SK-N-SH (cell line): ENCODE measurements at regions not wholly inside any gene's neighbourhood (a gene's known extent, or its start where the extent isn't known, plus 50 kb on each side); places are given as distances from the start of the nearest gene placed in this dataset.

ENCODE experiments used
- CTCF ChIA-PET: fragments of 300-600, 350-600 bp; formaldehyde crosslinking; extraction: SDS; loops from one replicate; lab custom pipeline; 2021; lab: Yijun Ruan, JAX
- POLR2A ChIA-PET: fragments of 350-600 bp; sonication (Branson Sonifier 250); formaldehyde crosslinking; extraction: SDS; loops from one replicate; lab custom pipeline; 2020; ENCODE audit warnings: antibody characterized with exemption, inconsistent platforms; lab: Yijun Ruan, JAX
- DNase-seq: peaks from one replicate; pipeline ENCODE4 v3.0.0; 2012
- H2AFZ ChIP-seq: fragments of 200-600 bp; sonication (generic); 2 replicates; pipeline ENCODE4 v1.8.1; 2016; ENCODE audit warnings: antibody characterized with exemption, mild to moderate bottlenecking, low read depth
- H3F3A ChIP-seq: fragments of 200-600 bp; sonication (generic); replicated peaks from 2 replicates; pipeline ENCODE3; 2016; ENCODE audit warnings: antibody characterized with exemption, mild to moderate bottlenecking; ENCODE audit not compliant: insufficient read depth
- H3K27ac ChIP-seq, 2 experiments: fragments of 200-500 bp in 1 of 2; fragments of 200-600 bp in 1 of 2; sonication (Bioruptor generic) in 1 of 2; sonication (generic), shearing (Covaris generic) in 1 of 2; 2 replicates each; pipeline versions ENCODE4 v1.5.1 to v1.6.1; 2014 to 2016; ENCODE audit warnings: low read depth in 2 of 2, inconsistent platforms in 1 of 2, low read length in 1 of 2, mild to moderate bottlenecking in 1 of 2, mixed read lengths in 1 of 2
- H3K27me3 ChIP-seq: fragments of 200-600 bp; sonication (generic), shearing (Covaris generic); 2 replicates; pipeline ENCODE4 v1.6.1; 2016; ENCODE audit warnings: mixed run types; ENCODE audit not compliant: insufficient read depth
- H3K36me3 ChIP-seq, 2 experiments: fragments of 200-500 bp in 1 of 2; fragments of 200-600 bp in 1 of 2; sonication (Bioruptor generic) in 1 of 2; sonication (generic) in 1 of 2; replicated peaks in 1 of 2; 2 replicates each; pipeline versions ENCODE3 to v1.5.1; 2014 to 2016; ENCODE audit warnings: low read length in 1 of 2, mild to moderate bottlenecking in 1 of 2; ENCODE audit not compliant: insufficient read depth in 2 of 2, control insufficient read depth in 1 of 2
- H3K4me1 ChIP-seq, 2 experiments: fragments of 200-500 bp in 1 of 2; fragments of 200-600 bp in 1 of 2; sonication (Bioruptor generic) in 1 of 2; sonication (generic), shearing (Covaris generic) in 1 of 2; 2 replicates each; pipeline versions ENCODE4 v1.5.1 to v1.6.1; 2014 to 2016; ENCODE audit warnings: low read depth in 1 of 2, low read length in 1 of 2, mixed run types in 1 of 2; ENCODE audit not compliant: insufficient read depth in 2 of 2, control insufficient read depth in 1 of 2
- H3K4me2 ChIP-seq: fragments of 200-600 bp; sonication (generic), shearing (Covaris generic); 2 replicates; pipeline ENCODE4 v1.6.1; 2017; ENCODE audit warnings: mixed run types
- H3K4me3 ChIP-seq, 2 experiments: fragments of 200-500 bp in 1 of 2; fragments of 200-600 bp in 1 of 2; sonication (Bioruptor generic) in 1 of 2; sonication (generic), shearing (Covaris generic) in 1 of 2; 2 replicates each; pipeline versions ENCODE4 v1.5.1 to v1.8.1; 2014 to 2016; ENCODE audit warnings: low read depth in 2 of 2, inconsistent platforms in 1 of 2, low read length in 1 of 2, mild to moderate bottlenecking in 1 of 2, mixed read lengths in 1 of 2, moderate library complexity in 1 of 2
- H3K79me2 ChIP-seq: fragments of 200-600 bp; sonication (generic); 2 replicates; pipeline ENCODE4 v1.8.1; 2017; ENCODE audit warnings: mild to moderate bottlenecking; ENCODE audit not compliant: insufficient read depth
- H3K9ac ChIP-seq: fragments of 200-600 bp; sonication (generic); 2 replicates; pipeline ENCODE4 v1.6.1; 2017; ENCODE audit warnings: mixed run types
- H3K9me2 ChIP-seq: fragments of 200-600 bp; sonication (generic); 2 replicates; pipeline ENCODE4 v1.6.1; 2017; ENCODE audit warnings: mixed run types
- H3K9me3 ChIP-seq: fragments of 200-600 bp; sonication (generic); 2 replicates; pipeline ENCODE4 v1.6.1; 2017; ENCODE audit warnings: mixed run types, mild to moderate bottlenecking, moderate library complexity
- H4K20me1 ChIP-seq: fragments of 200-600 bp; sonication (generic); 2 replicates; pipeline ENCODE4 v1.6.1; 2017; ENCODE audit warnings: mild to moderate bottlenecking, mixed run types; ENCODE audit not compliant: insufficient read depth
- ELF1 ChIP-seq: IDR thresholded peaks from 2 replicates; pipeline ENCODE4 v1.4.0; 2012
- GABPA ChIP-seq: IDR thresholded peaks from 2 replicates; pipeline ENCODE4 v1.4.0; 2012; ENCODE audit warnings: low read depth, mild to moderate bottlenecking
- JUND ChIP-seq: IDR thresholded peaks from 2 replicates; pipeline ENCODE4 v1.4.0; 2012
- MEF2A ChIP-seq: IDR thresholded peaks from 2 replicates; pipeline ENCODE4 v1.4.0; 2012; ENCODE audit warnings: low read depth, borderline replicate concordance
- NFIC ChIP-seq: IDR thresholded peaks from 2 replicates; pipeline ENCODE4 v1.4.0; 2012; ENCODE audit warnings: borderline replicate concordance
- NRF1 ChIP-seq: IDR thresholded peaks from 2 replicates; pipeline ENCODE4 v1.6.1; 2012; ENCODE audit warnings: low read depth, mild to moderate bottlenecking, low read length
- RAD21 ChIP-seq: IDR thresholded peaks from 2 replicates; pipeline ENCODE4 v1.6.1; 2012; ENCODE audit warnings: mild to moderate bottlenecking, low read length
- RFX5 ChIP-seq: IDR thresholded peaks from 2 replicates; pipeline ENCODE4 v1.6.1; 2012; ENCODE audit warnings: mild to moderate bottlenecking, improper control_type of control experiment, low read length
- RXRA ChIP-seq: IDR thresholded peaks from 2 replicates; pipeline ENCODE4 v1.4.0; 2012; ENCODE audit warnings: low read depth, mild to moderate bottlenecking, borderline replicate concordance
- SIN3A ChIP-seq: IDR thresholded peaks from 2 replicates; pipeline ENCODE4 v1.6.1; 2012; ENCODE audit warnings: low read depth, mild to moderate bottlenecking, low read length, moderate library complexity, borderline replicate concordance
- SMC3 ChIP-seq: IDR thresholded peaks from 2 replicates; pipeline ENCODE4 v1.6.1; 2012; ENCODE audit warnings: low read depth, low read length, improper control_type of control experiment
- WGBS: methylation state at CpG from one replicate; pipeline ENCODE4 v1.1.6; 2017; ENCODE audit warnings: low lambda C conversion rate; 5-methylcytosine and 5-hydroxymethylcytosine counted together
- TF ChIP-seq, protein P1 (sequence below): IDR thresholded peaks from 2 replicates; pipeline ENCODE4 v1.6.1; 2012; ENCODE audit warnings: mild to moderate bottlenecking, low read depth, low read length, moderate library complexity
- TF ChIP-seq, protein P2 (sequence below): fragments of 200-600 bp; sonication (generic); IDR thresholded peaks from 2 replicates; pipeline ENCODE4 v1.6.1; 2017; ENCODE audit warnings: antibody characterized with exemption, mild to moderate bottlenecking, moderate library complexity
- TF ChIP-seq, protein P3 (sequence below): fragments of 150-350 bp; IDR thresholded peaks from 2 replicates; pipeline ENCODE4 v1.6.1; 2017; ENCODE audit warnings: antibody characterized with exemption, low read length, low read depth, borderline replicate concordance

DNA sequence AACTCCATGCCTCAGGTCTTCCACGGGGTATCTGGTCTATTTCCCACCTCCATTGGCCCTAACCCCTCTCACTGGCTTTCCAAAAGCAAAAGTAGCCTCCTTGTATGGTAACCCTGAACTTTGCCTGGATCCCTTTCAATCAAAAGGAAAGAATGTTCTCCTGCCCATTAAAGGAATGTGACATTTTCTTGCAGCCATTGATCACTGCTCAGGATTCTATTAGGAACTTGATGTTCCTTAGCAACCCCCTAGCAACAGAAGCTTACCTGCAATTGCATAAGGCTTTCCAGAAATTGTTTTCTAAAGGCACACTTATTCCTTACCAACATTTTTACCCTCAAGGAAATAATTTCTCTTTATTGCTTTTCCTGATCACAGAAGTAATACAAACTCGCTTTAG is 91.4 kb upstream of the AGAP1 start:
- H3K27ac ChIP-seq, result no peak overlapping the region
- no peaks in the 10 kb centered on the region for H3K79me2 ChIP-seq
- DNase-seq, result no peak
- 13% methylated on average over 2 of the region's 2 CpGs for WGBS
- H3K4me1 ChIP-seq, result no peaks in the 10 kb centered on the region; a peak in 1 of 4 replicates
- no peaks in the 10 kb centered on the region for H3F3A ChIP-seq
- H3K4me2 ChIP-seq, result no peak overlapping the region
- no peak overlapping the region for H2AFZ ChIP-seq
- H3K36me3 ChIP-seq, result no peaks in the 10 kb centered on the region
- no peaks in the 10 kb centered on the region for H3K9me2 ChIP-seq
- H3K27me3 ChIP-seq, result no peaks in the 10 kb centered on the region; the same call in 1 of the 2 replicates
- H3K9me3 ChIP-seq, result no peaks in the 10 kb centered on the region
- H4K20me1 ChIP-seq, result no peaks in the 10 kb centered on the region
- TF ChIP-seq ELF1 (no peak), JUND (no peak), GABPA (no peak), NRF1 (no peak), RAD21 (no peak), RFX5 (no peak), SIN3A (no peak), SMC3 (no peak), RXRA (no peak), NFIC (no peak), MEF2A (no peak)
- TF ChIP-seq, protein P1, sequence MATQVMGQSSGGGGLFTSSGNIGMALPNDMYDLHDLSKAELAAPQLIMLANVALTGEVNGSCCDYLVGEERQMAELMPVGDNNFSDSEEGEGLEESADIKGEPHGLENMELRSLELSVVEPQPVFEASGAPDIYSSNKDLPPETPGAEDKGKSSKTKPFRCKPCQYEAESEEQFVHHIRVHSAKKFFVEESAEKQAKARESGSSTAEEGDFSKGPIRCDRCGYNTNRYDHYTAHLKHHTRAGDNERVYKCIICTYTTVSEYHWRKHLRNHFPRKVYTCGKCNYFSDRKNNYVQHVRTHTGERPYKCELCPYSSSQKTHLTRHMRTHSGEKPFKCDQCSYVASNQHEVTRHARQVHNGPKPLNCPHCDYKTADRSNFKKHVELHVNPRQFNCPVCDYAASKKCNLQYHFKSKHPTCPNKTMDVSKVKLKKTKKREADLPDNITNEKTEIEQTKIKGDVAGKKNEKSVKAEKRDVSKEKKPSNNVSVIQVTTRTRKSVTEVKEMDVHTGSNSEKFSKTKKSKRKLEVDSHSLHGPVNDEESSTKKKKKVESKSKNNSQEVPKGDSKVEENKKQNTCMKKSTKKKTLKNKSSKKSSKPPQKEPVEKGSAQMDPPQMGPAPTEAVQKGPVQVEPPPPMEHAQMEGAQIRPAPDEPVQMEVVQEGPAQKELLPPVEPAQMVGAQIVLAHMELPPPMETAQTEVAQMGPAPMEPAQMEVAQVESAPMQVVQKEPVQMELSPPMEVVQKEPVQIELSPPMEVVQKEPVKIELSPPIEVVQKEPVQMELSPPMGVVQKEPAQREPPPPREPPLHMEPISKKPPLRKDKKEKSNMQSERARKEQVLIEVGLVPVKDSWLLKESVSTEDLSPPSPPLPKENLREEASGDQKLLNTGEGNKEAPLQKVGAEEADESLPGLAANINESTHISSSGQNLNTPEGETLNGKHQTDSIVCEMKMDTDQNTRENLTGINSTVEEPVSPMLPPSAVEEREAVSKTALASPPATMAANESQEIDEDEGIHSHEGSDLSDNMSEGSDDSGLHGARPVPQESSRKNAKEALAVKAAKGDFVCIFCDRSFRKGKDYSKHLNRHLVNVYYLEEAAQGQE, result no peak
- TF ChIP-seq, protein P2, sequence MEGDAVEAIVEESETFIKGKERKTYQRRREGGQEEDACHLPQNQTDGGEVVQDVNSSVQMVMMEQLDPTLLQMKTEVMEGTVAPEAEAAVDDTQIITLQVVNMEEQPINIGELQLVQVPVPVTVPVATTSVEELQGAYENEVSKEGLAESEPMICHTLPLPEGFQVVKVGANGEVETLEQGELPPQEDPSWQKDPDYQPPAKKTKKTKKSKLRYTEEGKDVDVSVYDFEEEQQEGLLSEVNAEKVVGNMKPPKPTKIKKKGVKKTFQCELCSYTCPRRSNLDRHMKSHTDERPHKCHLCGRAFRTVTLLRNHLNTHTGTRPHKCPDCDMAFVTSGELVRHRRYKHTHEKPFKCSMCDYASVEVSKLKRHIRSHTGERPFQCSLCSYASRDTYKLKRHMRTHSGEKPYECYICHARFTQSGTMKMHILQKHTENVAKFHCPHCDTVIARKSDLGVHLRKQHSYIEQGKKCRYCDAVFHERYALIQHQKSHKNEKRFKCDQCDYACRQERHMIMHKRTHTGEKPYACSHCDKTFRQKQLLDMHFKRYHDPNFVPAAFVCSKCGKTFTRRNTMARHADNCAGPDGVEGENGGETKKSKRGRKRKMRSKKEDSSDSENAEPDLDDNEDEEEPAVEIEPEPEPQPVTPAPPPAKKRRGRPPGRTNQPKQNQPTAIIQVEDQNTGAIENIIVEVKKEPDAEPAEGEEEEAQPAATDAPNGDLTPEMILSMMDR, result no peak
- TF ChIP-seq, protein P3, sequence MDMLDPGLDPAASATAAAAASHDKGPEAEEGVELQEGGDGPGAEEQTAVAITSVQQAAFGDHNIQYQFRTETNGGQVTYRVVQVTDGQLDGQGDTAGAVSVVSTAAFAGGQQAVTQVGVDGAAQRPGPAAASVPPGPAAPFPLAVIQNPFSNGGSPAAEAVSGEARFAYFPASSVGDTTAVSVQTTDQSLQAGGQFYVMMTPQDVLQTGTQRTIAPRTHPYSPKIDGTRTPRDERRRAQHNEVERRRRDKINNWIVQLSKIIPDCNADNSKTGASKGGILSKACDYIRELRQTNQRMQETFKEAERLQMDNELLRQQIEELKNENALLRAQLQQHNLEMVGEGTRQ, result no peak
- TF ChIP-seq, all 33 proteins: peak for 0
- Histone ChIP-seq H3K9ac (no peak overlapping the region), H3K4me3 (no peak overlapping the region)
- CTCF ChIA-PET, result interaction anchor here (1.0 kb wide), 1 partner anchor 268 kb away, joined by 3 read pairs; no protein-coding TSS in a partner anchor
- POLR2A ChIA-PET, result no interaction called here
